GM23248 (cell line): ENCODE measurements at regions not wholly inside any gene's neighbourhood (a gene's known extent, or its start where the extent isn't known, plus 50 kb on each side); places are given as distances from the start of the nearest gene placed in this dataset.

Experiments
- DNase-seq: peaks from one replicate; pipeline ENCODE4 v3.0.0-alpha.2; 2015
- H2AFZ ChIP-seq: fragments of 200-600 bp; sonication (generic); 2 replicates; pipeline ENCODE4 v1.6.1; 2016; ENCODE audit warnings: antibody characterized with exemption
- H3F3A ChIP-seq: fragments of 200-600 bp; sonication (generic); 2 replicates; pipeline ENCODE4 v1.6.1; 2016; ENCODE audit warnings: mild to moderate bottlenecking, antibody characterized with exemption, mixed run types; ENCODE audit not compliant: insufficient read depth
- H3K27ac ChIP-seq: fragments of 200-600 bp; sonication (generic); 2 replicates; pipeline ENCODE4 v1.5.1; 2016; ENCODE audit warnings: mild to moderate bottlenecking
- H3K27me3 ChIP-seq: fragments of 200-600 bp; sonication (generic); replicated peaks from 2 replicates; pipeline ENCODE4 v1.6.1; 2016; ENCODE audit warnings: mild to moderate bottlenecking; ENCODE audit not compliant: insufficient read depth
- H3K36me3 ChIP-seq: fragments of 200-600 bp; sonication (generic); 2 replicates; pipeline ENCODE4 v1.6.1; 2016; ENCODE audit warnings: low read depth, mild to moderate bottlenecking
- H3K4me1 ChIP-seq: fragments of 200-600 bp; sonication (generic); 2 replicates; pipeline ENCODE4 v1.6.1; 2016; ENCODE audit warnings: mild to moderate bottlenecking; ENCODE audit not compliant: insufficient read depth
- H3K4me2 ChIP-seq: fragments of 200-600 bp; sonication (generic); one replicate; pipeline ENCODE4 v1.6.1; 2016; ENCODE audit warnings: mild to moderate bottlenecking; ENCODE audit not compliant: unreplicated experiment
- H3K4me3 ChIP-seq: fragments of 200-600 bp; sonication (generic); 2 replicates; pipeline ENCODE4 v1.5.1; 2016; ENCODE audit warnings: mild to moderate bottlenecking
- H3K79me2 ChIP-seq: fragments of 200-600 bp; sonication (generic); 2 replicates; pipeline ENCODE4 v1.6.1; 2016; ENCODE audit warnings: mild to moderate bottlenecking; ENCODE audit not compliant: insufficient read depth
- H3K9ac ChIP-seq: fragments of 200-600 bp; sonication (generic); 2 replicates; pipeline ENCODE4 v1.6.1; 2016; ENCODE audit warnings: mild to moderate bottlenecking
- H3K9me2 ChIP-seq: fragments of 200-600 bp; sonication (generic); 2 replicates; pipeline ENCODE4 v1.6.1; 2016; ENCODE audit warnings: mixed run types, mild to moderate bottlenecking, moderate library complexity; ENCODE audit not compliant: insufficient read depth
- H3K9me3 ChIP-seq: fragments of 200-600 bp; sonication (generic); one replicate; pipeline ENCODE4 v1.6.1; 2017; ENCODE audit warnings: low read depth
- H4K20me1 ChIP-seq: fragments of 200-600 bp; sonication (generic); 2 replicates; pipeline ENCODE4 v1.6.0; 2016; ENCODE audit not compliant: insufficient read depth
- EZH2 ChIP-seq: fragments of 200-600 bp; sonication (generic); IDR thresholded peaks from 2 replicates; pipeline ENCODE4 v1.6.1; 2018; ENCODE audit warnings: antibody characterized with exemption, mild to moderate bottlenecking; ENCODE audit not compliant: insufficient read depth, poor library complexity, severe bottlenecking
- EZH2phosphoT487 ChIP-seq: fragments of 200-600 bp; sonication (generic); IDR thresholded peaks from 2 replicates; pipeline ENCODE4 v1.6.1; 2018; ENCODE audit warnings: antibody characterized with exemption, moderate library complexity, mild to moderate bottlenecking, low read depth; ENCODE audit not compliant: insufficient read depth
- WGBS, 2 experiments: methylation state at CpG; one replicate each; pipeline ENCODE4 v1.1.6; 2015 to 2017; ENCODE audit warnings: low lambda C conversion rate in 2 of 2, low coverage in 1 of 2; ENCODE audit errors: missing lambda C conversion rate in 2 of 2; 5-methylcytosine and 5-hydroxymethylcytosine counted together
- in situ Hi-C: fragments of 300-500 bp; cut with MboI; formaldehyde crosslinking; loops from 2 replicates; pipeline ENCODE4 v1.15.0; 2020

GRCh38 chr2:217146956-217147355 is 287.1 kb upstream of the TNP1 start:
- Histone ChIP-seq H3K9ac (no peak overlapping the region), H3K4me3 (no peak overlapping the region), H4K20me1 (no peaks in the 10 kb centered on the region), H2AFZ (no peak overlapping the region), H3K4me2 (no peak overlapping the region), H3K79me2 (no peaks in the 10 kb centered on the region), H3K9me3 (no peaks in the 10 kb centered on the region), H3F3A (no peaks in the 10 kb centered on the region), H3K36me3 (no peaks in the 10 kb centered on the region), H3K4me1 (no peaks in the 10 kb centered on the region), H3K27me3 (no peaks in the 10 kb centered on the region), H3K9me2 (no peaks in the 10 kb centered on the region), H3K27ac (no peak overlapping the region)
- in situ Hi-C loops, result no loop called here
- no peak for TF ChIP-seq EZH2
- no peak for TF ChIP-seq EZH2phosphoT487
- no peak for DNase-seq
- 98 to 99% methylated on average over 4 of the region's 4 CpGs for WGBS, 2 experiments

GRCh38 chr2:217142649-217143266 is 282.9 kb upstream of the TNP1 start:
- no peaks in the 10 kb centered on the region for H3K4me1 ChIP-seq
- H3K36me3 ChIP-seq, result peaks cover 8% of the 10 kb centered on the region; the same call in 1 of the 2 replicates
- no peaks in the 10 kb centered on the region for H3K27me3 ChIP-seq
- no peaks in the 10 kb centered on the region for H3K79me2 ChIP-seq
- no peaks in the 10 kb centered on the region for H4K20me1 ChIP-seq
- 81 to 85% methylated on average over 3 of the region's 3 CpGs for WGBS, 2 experiments
- in situ Hi-C loops, result no loop called here
- no peaks in the 10 kb centered on the region for H3F3A ChIP-seq
- no peak overlapping the region for H3K4me2 ChIP-seq
- no peak overlapping the region for H2AFZ ChIP-seq
- H3K27ac ChIP-seq, result no peak overlapping the region
- no peak overlapping the region for H3K9ac ChIP-seq
- no peaks in the 10 kb centered on the region for H3K9me2 ChIP-seq
- TF ChIP-seq EZH2phosphoT487 (no peak), EZH2 (no peak)
- H3K4me3 ChIP-seq, result no peak overlapping the region
- DNase-seq, result peak; percentile 26
- H3K9me3 ChIP-seq, result no peaks in the 10 kb centered on the region

GRCh38 chr2:217138284-217138683 is 278.4 kb upstream of the TNP1 start:
- Histone ChIP-seq H3K27me3 (no peaks in the 10 kb centered on the region), H4K20me1 (no peaks in the 10 kb centered on the region), H3F3A (no peaks in the 10 kb centered on the region), H3K4me3 (no peak overlapping the region), H3K9ac (no peak overlapping the region), H2AFZ (no peak overlapping the region), H3K4me1 (no peaks in the 10 kb centered on the region), H3K27ac (no peak overlapping the region), H3K36me3 (peaks cover 8% of the 10 kb centered on the region; the same call in 1 of the 2 replicates), H3K4me2 (no peak overlapping the region), H3K9me3 (no peaks in the 10 kb centered on the region), H3K79me2 (no peaks in the 10 kb centered on the region), H3K9me2 (no peaks in the 10 kb centered on the region)
- no peak for TF ChIP-seq EZH2phosphoT487
- no peak for TF ChIP-seq EZH2
- in situ Hi-C loops, result no loop called here
- WGBS, 2 experiments, result 93% methylated on average over 4 of the region's 4 CpGs
- no peak for DNase-seq

- no peak overlapping the region for H2AFZ ChIP-seq
- H3K27me3 ChIP-seq, result no peaks in the 10 kb centered on the region
- no peak overlapping the region for H3K9ac ChIP-seq
- DNase-seq, result no peak
- H4K20me1 ChIP-seq, result no peaks in the 10 kb centered on the region
- H3K4me1 ChIP-seq, result no peaks in the 10 kb centered on the region
- H3K36me3 ChIP-seq, result no peaks in the 10 kb centered on the region
- no peaks in the 10 kb centered on the region for H3F3A ChIP-seq
- no peak for TF ChIP-seq EZH2
- no peak for TF ChIP-seq EZH2phosphoT487
- 81 to 94% methylated on average over 2 of the region's 2 CpGs for WGBS, 2 experiments
- no peak overlapping the region for H3K27ac ChIP-seq
- H3K79me2 ChIP-seq, result no peaks in the 10 kb centered on the region
- H3K9me2 ChIP-seq, result peaks cover 3% of the 10 kb centered on the region; the same call in 1 of the 2 replicates
- in situ Hi-C loops, result no loop called here
- no peak overlapping the region for H3K4me2 ChIP-seq
- no peaks in the 10 kb centered on the region for H3K9me3 ChIP-seq
- no peak overlapping the region for H3K4me3 ChIP-seq
These were observed 267.9 kb upstream of the TNP1 start for GRCh38 chr2:217127744-217128143.
